H1 (cell line): ENCODE measurements at regions not wholly inside any gene's neighbourhood (a gene's known extent, or its start where the extent isn't known, plus 50 kb on each side); places are given as distances from the start of the nearest gene placed in this dataset.

Experiments used
- CTCF ChIA-PET: fragments of 300-600 bp; sonication (Branson Sonifier 250); formaldehyde crosslinking; loops from one replicate; lab custom pipeline; 2021; ENCODE audit not compliant: partially characterized antibody; lab: Charles Lee
- POLR2A ChIA-PET: fragments of 300-600 bp; sonication (Branson Sonifier 250); formaldehyde crosslinking; loops from one replicate; lab custom pipeline; 2021; ENCODE audit warnings: inconsistent platforms; ENCODE audit not compliant: partially characterized antibody; lab: Charles Lee
- DNase-seq, 2 experiments: peaks; one replicate each; pipeline versions ENCODE4 v3.0.0 to v3.0.0-alpha.2; 2010 to 2022; ENCODE audit warnings: low spot score in 2 of 2, low read depth in 1 of 2, mixed read lengths in 1 of 2
- FAIRE-seq: peaks from 2 replicates; lab custom pipeline; 2011; peaks lifted over from hg19 to GRCh38; lab: Jason Lieb, UNC
- H2AFZ ChIP-seq: 2 replicates; pipeline ENCODE4 v1.8.1; 2012; ENCODE audit warnings: low read length, inconsistent platforms
- H2AK5ac ChIP-seq: 2 replicates; pipeline ENCODE4 v1.6.1; 2013; ENCODE audit warnings: low read depth, low read length
- H2BK120ac ChIP-seq: replicated peaks from 2 replicates; pipeline ENCODE3; 2013; ENCODE audit warnings: low read depth, low read length, inconsistent platforms
- H2BK12ac ChIP-seq: 2 replicates; pipeline ENCODE4 v1.6.1; 2013; ENCODE audit warnings: low read depth, low read length
- H2BK15ac ChIP-seq: 2 replicates; pipeline ENCODE4 v1.6.1; 2013; ENCODE audit warnings: low read length
- H2BK20ac ChIP-seq: 2 replicates; pipeline ENCODE4 v1.6.1; 2013; ENCODE audit warnings: low read length
- H2BK5ac ChIP-seq: 2 replicates; pipeline ENCODE4 v1.6.1; 2013; ENCODE audit warnings: low read depth, low read length
- H3K14ac ChIP-seq: 2 replicates; pipeline ENCODE4 v1.6.1; 2013; ENCODE audit warnings: inconsistent platforms; ENCODE audit not compliant: insufficient read length
- H3K18ac ChIP-seq: 2 replicates; pipeline ENCODE4 v1.6.1; 2013; ENCODE audit warnings: low read length; ENCODE audit errors: extremely low read depth
- H3K23ac ChIP-seq: 2 replicates; pipeline ENCODE4 v1.6.1; 2013; ENCODE audit warnings: inconsistent platforms; ENCODE audit not compliant: insufficient read length
- H3K23me2 ChIP-seq: 2 replicates; pipeline ENCODE4 v1.6.1; 2013; ENCODE audit warnings: low read depth, low read length
- H3K27ac ChIP-seq: 2 replicates; pipeline ENCODE4 v1.6.1; 2011; ENCODE audit warnings: low read depth, low read length, inconsistent platforms
- H3K27me3 ChIP-seq, 4 experiments: replicated peaks in 1 of 4; 1 replicate in 1 of 4; 2 replicates in 3 of 4; pipeline versions ENCODE4 v1.6.1 to v1.8.1; 2011 to 2013; ENCODE audit warnings: low read length in 3 of 4, mild to moderate bottlenecking in 3 of 4, inconsistent platforms in 2 of 4, mixed read lengths in 2 of 4, moderate library complexity in 1 of 4; ENCODE audit not compliant: control insufficient read depth in 3 of 4, insufficient read depth in 3 of 4; ENCODE audit errors: extremely low read depth in 1 of 4
- H3K36me3 ChIP-seq, 4 experiments: 2 replicates each; pipeline versions ENCODE4 v1.6.1 to v1.8.1; 2011 to 2013; ENCODE audit warnings: mild to moderate bottlenecking in 4 of 4, low read length in 3 of 4, moderate library complexity in 2 of 4, control low read depth in 1 of 4, inconsistent platforms in 1 of 4; ENCODE audit not compliant: insufficient read depth in 4 of 4, control insufficient read depth in 2 of 4
- H3K4ac ChIP-seq: replicated peaks from 2 replicates; pipeline ENCODE3; 2013; ENCODE audit warnings: low read length, low read depth, mixed read lengths, inconsistent platforms; ENCODE audit not compliant: insufficient read length
- H3K4me1 ChIP-seq, 4 experiments: replicated peaks in 1 of 4; 1 replicate in 1 of 4; 2 replicates in 3 of 4; pipeline versions ENCODE4 v1.6.1 to v1.8.1; 2011 to 2013; ENCODE audit warnings: low read length in 3 of 4, inconsistent platforms in 2 of 4, mixed read lengths in 1 of 4; ENCODE audit not compliant: insufficient read depth in 4 of 4, control insufficient read depth in 3 of 4
- H3K4me2 ChIP-seq, 2 experiments: 2 replicates each; pipeline versions ENCODE4 v1.6.1 to v1.8.1; 2011 to 2013; ENCODE audit warnings: low read depth in 2 of 2, low read length in 2 of 2, control low read depth in 1 of 2, inconsistent platforms in 1 of 2, mild to moderate bottlenecking in 1 of 2; ENCODE audit not compliant: insufficient read depth in 1 of 2
- H3K4me3 ChIP-seq, 4 experiments: fragments of 200-600, 300-600 bp in 1 of 4; sonication (generic), shearing (Covaris generic), sonication (Bioruptor Twin) in 1 of 4; 2 replicates each; pipeline versions ENCODE4 v1.5.1 to v1.8.1; 2011 to 2016; ENCODE audit warnings: low read length in 4 of 4, low read depth in 3 of 4, control low read depth in 2 of 4, inconsistent platforms in 2 of 4, mild to moderate bottlenecking in 2 of 4, mixed read lengths in 1 of 4, moderate library complexity in 1 of 4; ENCODE audit not compliant: insufficient read depth in 2 of 4; ENCODE audit errors: extremely low read depth in 1 of 4
- H3K56ac ChIP-seq: replicated peaks from 2 replicates; pipeline ENCODE3; 2013; ENCODE audit warnings: low read depth, mild to moderate bottlenecking, mixed read lengths, low read length, inconsistent platforms; ENCODE audit not compliant: insufficient read length
- H3K79me1 ChIP-seq: 2 replicates; pipeline ENCODE4 v1.6.1; 2013; ENCODE audit warnings: low read depth, low read length, control low read depth
- H3K79me2 ChIP-seq, 2 experiments: 2 replicates each; pipeline versions ENCODE4 v1.6.1 to v1.8.1; 2012 to 2013; ENCODE audit warnings: low read length in 2 of 2, mild to moderate bottlenecking in 2 of 2, inconsistent platforms in 1 of 2; ENCODE audit not compliant: insufficient read depth in 2 of 2, control insufficient read depth in 1 of 2
- H3K9ac ChIP-seq, 4 experiments: replicated peaks in 1 of 4; 1 replicate in 1 of 4; 2 replicates in 3 of 4; pipeline versions ENCODE4 v1.6.1 to v1.8.1; 2011 to 2013; ENCODE audit warnings: low read depth in 3 of 4, low read length in 3 of 4, control low read depth in 2 of 4, mild to moderate bottlenecking in 2 of 4, moderate library complexity in 2 of 4, inconsistent platforms in 1 of 4; ENCODE audit errors: extremely low read depth in 1 of 4
- H3K9me3 ChIP-seq, 2 experiments: 2 replicates each; pipeline versions ENCODE4 v1.6.1 to v1.8.1; 2012 to 2013; ENCODE audit warnings: mild to moderate bottlenecking in 2 of 2, moderate library complexity in 2 of 2, control low read depth in 1 of 2, inconsistent platforms in 1 of 2, low read depth in 1 of 2, low read length in 1 of 2, mixed read lengths in 1 of 2; ENCODE audit not compliant: insufficient read depth in 2 of 2
- H4K20me1 ChIP-seq, 2 experiments: replicated peaks in 1 of 2; 2 replicates each; pipeline versions ENCODE3 to v1.8.1; 2011 to 2013; ENCODE audit warnings: inconsistent platforms in 2 of 2, low read length in 2 of 2, mild to moderate bottlenecking in 1 of 2; ENCODE audit not compliant: insufficient read depth in 2 of 2, control insufficient read depth in 1 of 2
- H4K5ac ChIP-seq: 2 replicates; pipeline ENCODE4 v1.6.1; 2013; ENCODE audit warnings: low read length, low read depth, mixed read lengths, inconsistent platforms; ENCODE audit not compliant: insufficient read length
- H4K8ac ChIP-seq: 2 replicates; pipeline ENCODE4 v1.8.0; 2013; ENCODE audit warnings: mild to moderate bottlenecking, moderate library complexity, low read length, inconsistent platforms; ENCODE audit not compliant: insufficient read depth; ENCODE audit errors: extremely low read depth
- H4K91ac ChIP-seq: replicated peaks from 2 replicates; pipeline ENCODE3; 2013; ENCODE audit warnings: low read length, mixed read lengths, inconsistent platforms; ENCODE audit not compliant: insufficient read length
- EZH2 ChIP-seq: fragments of 200-600 bp; sonication (generic); IDR thresholded peaks from 2 replicates; pipeline ENCODE4 v1.7.1; 2012; ENCODE audit warnings: low read depth, mild to moderate bottlenecking, moderate library complexity, low read length, inconsistent platforms; ENCODE audit not compliant: severe bottlenecking
- GTF2F1 ChIP-seq: IDR thresholded peaks from 2 replicates; pipeline ENCODE4 v1.6.1; 2012; ENCODE audit warnings: low read depth, low read length, improper control_type of control experiment, borderline replicate concordance
- KDM4A ChIP-seq: IDR thresholded peaks from one replicate; pipeline ENCODE4 v1.7.1; 2012; ENCODE audit warnings: low read depth, mild to moderate bottlenecking, moderate library complexity, low read length, inconsistent platforms; ENCODE audit not compliant: severe bottlenecking
- MAFK ChIP-seq: IDR thresholded peaks from 2 replicates; pipeline ENCODE4 v1.6.1; 2012; ENCODE audit warnings: low read depth, mild to moderate bottlenecking, improper control_type of control experiment, low read length
- NRF1 ChIP-seq: IDR thresholded peaks from 2 replicates; pipeline ENCODE4 v1.6.1; 2011; ENCODE audit warnings: mild to moderate bottlenecking, low read depth, low read length, improper control_type of control experiment
- POLR2AphosphoS5 ChIP-seq: IDR thresholded peaks from 2 replicates; pipeline ENCODE4 v1.6.1; 2011; ENCODE audit warnings: low read depth, low read length
- RNF2 ChIP-seq: fragments of 200-900, 300-1000 bp; sonication (generic); IDR thresholded peaks from 2 replicates; pipeline ENCODE4 v1.7.1; 2016; ENCODE audit warnings: borderline replicate concordance, low read depth, mild to moderate bottlenecking, antibody characterized with exemption, low read length; ENCODE audit not compliant: poor library complexity, severe bottlenecking; ENCODE audit errors: missing control alignments
- SIRT6 ChIP-seq: IDR thresholded peaks from one replicate; pipeline ENCODE4 v1.7.1; 2012; ENCODE audit warnings: low read length, inconsistent platforms
- SP1 ChIP-seq: IDR thresholded peaks from 2 replicates; pipeline ENCODE4 v1.6.1; 2011; ENCODE audit warnings: low read depth, low read length
- SUZ12 ChIP-seq: fragments of 200-600 bp; sonication (generic); IDR thresholded peaks from 2 replicates; pipeline ENCODE4 v1.6.1; 2012; ENCODE audit warnings: mild to moderate bottlenecking, inconsistent platforms, low read length, moderate library complexity, mixed read lengths
- TBP ChIP-seq: IDR thresholded peaks from 2 replicates; pipeline ENCODE4 v1.6.1; 2011; ENCODE audit warnings: low read depth, low read length, improper control_type of control experiment
- WGBS, 2 experiments: shearing (Covaris generic) in 1 of 2; methylation state at CpG; one replicate each; pipeline versions ENCODE4 v1.1.6 to v1.1.7; 2013 to 2015; ENCODE audit warnings: low lambda C conversion rate in 2 of 2, mixed read lengths in 2 of 2, inconsistent platforms in 1 of 2, low coverage in 1 of 2, missing lambda C conversion rate in 1 of 2; ENCODE audit not compliant: insufficient replicate concordance in 2 of 2, insufficient coverage in 1 of 2, insufficient read length in 1 of 2; ENCODE audit errors: extremely low coverage in 1 of 2, missing lambda C conversion rate in 1 of 2; 5-methylcytosine and 5-hydroxymethylcytosine counted together
- TF ChIP-seq, protein P1 (sequence below): IDR thresholded peaks from 2 replicates; pipeline ENCODE4 v1.6.1; 2012; ENCODE audit warnings: inconsistent platforms
- TF ChIP-seq, protein P2 (sequence below): IDR thresholded peaks from 2 replicates; pipeline ENCODE4 v1.6.1; 2012; ENCODE audit warnings: inconsistent platforms

DNA sequence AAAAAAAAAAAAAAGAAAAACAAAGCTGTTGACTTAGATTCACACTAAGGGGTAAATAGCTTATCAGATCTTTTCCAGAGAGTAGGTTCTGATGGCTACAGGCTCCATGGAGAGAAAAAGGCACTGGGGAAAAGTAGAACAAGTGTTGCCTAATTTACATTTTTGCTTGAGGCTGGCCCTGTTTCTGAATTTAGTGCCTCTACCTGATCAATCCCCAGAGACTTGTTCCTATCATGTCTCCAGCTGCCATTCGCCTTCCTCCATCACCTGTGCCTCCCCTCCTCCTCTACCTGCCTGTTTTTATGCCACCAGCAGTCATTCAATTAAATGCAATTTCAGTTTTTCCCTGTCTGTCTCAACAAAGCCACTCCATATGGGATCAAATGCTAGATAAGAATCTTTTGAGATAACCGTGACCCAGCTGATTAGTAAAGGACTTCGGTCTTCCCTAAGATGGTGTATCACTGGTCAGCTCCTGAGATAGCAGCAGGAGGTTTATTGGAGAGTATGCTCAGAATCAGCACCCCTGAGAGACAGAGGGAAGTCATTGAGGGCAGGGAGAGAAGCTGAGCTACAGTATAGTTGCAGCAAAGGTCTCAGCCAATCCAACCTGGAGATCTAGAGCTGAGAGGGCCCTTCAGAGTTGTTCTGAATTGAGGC lies 88.1 kb upstream of the GADL1 start:
- 78% methylated on average over 3 of the region's 3 CpGs; no CpG with 5 or more reads in 1 of the 2 experiments for WGBS, 2 experiments
- Histone ChIP-seq H4K8ac (no peak overlapping the region), H2BK15ac (no peak overlapping the region), H2BK12ac (no peak overlapping the region), H2BK120ac (no peak overlapping the region), H4K5ac (no peak overlapping the region), H3K27me3 (no peaks in the 10 kb centered on the region), H3K4me1 (no peaks in the 10 kb centered on the region; a peak in 2 of 7 replicates), H3K9ac (no peak overlapping the region), H2AFZ (0 out of 2 replicates have a peak overlapping the region, but pooled peaks have one; percentile 9), H2AK5ac (no peak overlapping the region), H3K56ac (no peak overlapping the region), H3K4me2 (no peak overlapping the region), H2BK20ac (no peak overlapping the region; the same call in 1 of the 2 replicates), H3K27ac (no peak overlapping the region), H3K4ac (no peak overlapping the region), H3K4me3 (no peak overlapping the region), H3K79me2 (no peaks in the 10 kb centered on the region), H3K18ac (no peak overlapping the region), H4K91ac (no peak overlapping the region), H3K14ac (no peak overlapping the region), H3K79me1 (no peaks in the 10 kb centered on the region), H3K23ac (no peak overlapping the region), H4K20me1 (no peaks in the 10 kb centered on the region), H2BK5ac (no peak overlapping the region), H3K9me3 (no peaks in the 10 kb centered on the region), H3K36me3 (no peaks in the 10 kb centered on the region), H3K23me2 (no peaks in the 10 kb centered on the region)
- ChIA-PET POLR2A (no interaction called here), CTCF (interaction anchor here (0.7 to 1.2 kb wide), 3 partner anchors 11 to 183 kb away, joined by 3 read pairs; no protein-coding TSS in a partner anchor)
- DNase-seq (no peak), FAIRE-seq (no peak)
- TF ChIP-seq, protein P1, sequence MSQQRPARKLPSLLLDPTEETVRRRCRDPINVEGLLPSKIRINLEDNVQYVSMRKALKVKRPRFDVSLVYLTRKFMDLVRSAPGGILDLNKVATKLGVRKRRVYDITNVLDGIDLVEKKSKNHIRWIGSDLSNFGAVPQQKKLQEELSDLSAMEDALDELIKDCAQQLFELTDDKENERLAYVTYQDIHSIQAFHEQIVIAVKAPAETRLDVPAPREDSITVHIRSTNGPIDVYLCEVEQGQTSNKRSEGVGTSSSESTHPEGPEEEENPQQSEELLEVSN = no peak
- TF ChIP-seq GTF2F1 = no peak
- no peak for TF ChIP-seq POLR2AphosphoS5
- TF ChIP-seq SUZ12 = no peak
- TF ChIP-seq, protein P2, sequence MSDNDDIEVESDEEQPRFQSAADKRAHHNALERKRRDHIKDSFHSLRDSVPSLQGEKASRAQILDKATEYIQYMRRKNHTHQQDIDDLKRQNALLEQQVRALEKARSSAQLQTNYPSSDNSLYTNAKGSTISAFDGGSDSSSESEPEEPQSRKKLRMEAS = no peak
- no peak for TF ChIP-seq SP1
- no peak for TF ChIP-seq TBP
- TF ChIP-seq KDM4A = no peak
- TF ChIP-seq RNF2 = no peak
- no peak for TF ChIP-seq EZH2
- TF ChIP-seq NRF1 = no peak
- TF ChIP-seq MAFK = no peak
- TF ChIP-seq SIRT6 = no peak
